HG03108 (cell line): ENCODE measurements at regions not wholly inside any gene's neighbourhood (a gene's known extent, or its start where the extent isn't known, plus 50 kb on each side); places are given as distances from the start of the nearest gene placed in this dataset.

Experiments
- ATAC-seq: cut with Tn5 transposase; IDR thresholded peaks from one replicate; pipeline ENCODE4 v1.9.1; 2021; ENCODE audit warnings: moderate library complexity; ENCODE audit not compliant: unreplicated experiment

- ATAC-seq, result no peak
Observed at GRCh38 chr19:28948026-28948425, 264.9 kb downstream of the UQCRFS1 start.

- no peak for ATAC-seq
Observed at GRCh38 chr19:28943651-28944050, 269.3 kb downstream of the UQCRFS1 start.

GRCh38 chr19:28941833-28942232, 271.1 kb downstream of the UQCRFS1 start:
- ATAC-seq, result no peak

- ATAC-seq, result no peak
Observed at GRCh38 chr19:28940751-28941500, 272.0 kb downstream of the UQCRFS1 start.

GRCh38 chr19:28939236-28939635, 273.7 kb downstream of the UQCRFS1 start:
- ATAC-seq, result no peak

GRCh38 chr19:28936001-28936400, 276.9 kb downstream of the UQCRFS1 start:
- ATAC-seq, result no peak

GRCh38 chr19:28934631-28935030, 278.3 kb downstream of the UQCRFS1 start:
- no peak for ATAC-seq

- ATAC-seq, result no peak
Observed at GRCh38 chr19:28933039-28933438, 279.9 kb downstream of the UQCRFS1 start.

- no peak for ATAC-seq
Observed at GRCh38 chr19:28932446-28932845, 280.5 kb downstream of the UQCRFS1 start.

- ATAC-seq, result no peak
Observed at GRCh38 chr19:28929006-28929405, 283.9 kb downstream of the UQCRFS1 start.

- ATAC-seq, result no peak
Observed at GRCh38 chr19:28927456-28927855, 285.5 kb downstream of the UQCRFS1 start.

GRCh38 chr19:28920269-28921066, 292.5 kb downstream of the UQCRFS1 start:
- ATAC-seq, result no peak

- no peak for ATAC-seq
Observed at GRCh38 chr19:28917621-28918020, 295.3 kb downstream of the UQCRFS1 start.

- no peak for ATAC-seq
Observed at GRCh38 chr19:28915737-28916460, 297.1 kb downstream of the UQCRFS1 start.

GRCh38 chr19:28915202-28915601, 297.7 kb downstream of the UQCRFS1 start:
- ATAC-seq, result no peak

GRCh38 chr19:28914173-28914572, 298.8 kb downstream of the UQCRFS1 start:
- no peak for ATAC-seq

- ATAC-seq, result no peak
Observed at GRCh38 chr19:28913626-28914025, 299.3 kb downstream of the UQCRFS1 start.

- ATAC-seq, result no peak
Observed at GRCh38 chr19:28908941-28909340, 304.0 kb downstream of the UQCRFS1 start.

- no peak for ATAC-seq
Observed at GRCh38 chr19:28907534-28907933, 305.4 kb downstream of the UQCRFS1 start.

GRCh38 chr19:28905996-28906395, 307.0 kb downstream of the UQCRFS1 start:
- ATAC-seq, result no peak

GRCh38 chr19:28899703-28900102, 313.2 kb downstream of the UQCRFS1 start:
- ATAC-seq, result no peak

GRCh38 chr19:28898249-28898648, 314.7 kb downstream of the UQCRFS1 start:
- no peak for ATAC-seq
